ENCODE measurements at regions not wholly inside any gene's neighbourhood (a gene's known extent, or its start where the extent isn't known, plus 50 kb on each side); places are given as distances from the start of the nearest gene placed in this dataset.

DNA sequence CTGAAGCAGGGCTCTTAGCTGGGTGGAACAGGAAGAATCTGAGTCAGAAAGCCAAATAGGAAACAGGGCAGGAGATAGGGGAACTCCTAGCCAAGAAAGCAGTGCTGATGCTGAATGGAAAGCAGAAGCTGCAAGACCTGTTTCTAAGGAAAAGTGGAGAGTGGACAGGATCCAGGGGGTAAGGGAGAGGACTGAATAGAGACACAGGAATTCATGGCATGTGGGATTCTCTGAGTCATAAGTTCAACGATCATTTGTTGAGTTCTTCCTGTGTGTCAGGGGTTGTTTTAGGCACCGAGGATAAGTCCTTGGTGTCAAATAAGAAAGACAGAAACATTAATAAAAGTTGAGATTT is 153.8 kb upstream of the FGGY start:
- FAIRE-seq (no peak), DNase-seq (ENCODE audit: low read depth in 1 of 2, low spot score in 2 of 2) (no peak)
- Histone ChIP-seq H3K36me3 (ENCODE audit: control insufficient read depth in 2 of 4, insufficient read depth in 4 of 4, low read length in 3 of 4) (no peaks in the 10 kb centered on the region), H3K56ac (replicated peaks; ENCODE audit: insufficient read length, low read depth, low read length) (no peak overlapping the region), H3K18ac (ENCODE audit: extremely low read depth, low read length) (0 out of 2 replicates have a peak overlapping the region, but pooled peaks have one; percentile 21), H2BK20ac (ENCODE audit: low read length) (no peak overlapping the region), H4K8ac (ENCODE audit: extremely low read depth, insufficient read depth, low read length) (no peak overlapping the region), H2AFZ (ENCODE audit: low read length) (no peak overlapping the region), H3K4me2 (ENCODE audit: insufficient read depth in 1 of 2, low read depth in 2 of 2, low read length in 2 of 2) (no peak overlapping the region), H3K79me2 (ENCODE audit: control insufficient read depth in 1 of 2, insufficient read depth in 2 of 2, low read length in 2 of 2) (no peaks in the 10 kb centered on the region), H2BK120ac (replicated peaks; ENCODE audit: low read depth, low read length) (no peak overlapping the region), H3K9me3 (ENCODE audit: insufficient read depth in 2 of 2, low read depth in 1 of 2, low read length in 1 of 2) (no peaks in the 10 kb centered on the region), H2AK5ac (ENCODE audit: low read depth, low read length) (no peak overlapping the region), H3K4me1 (replicated peaks in 1 of 4; ENCODE audit: control insufficient read depth in 3 of 4, insufficient read depth in 4 of 4, low read length in 3 of 4) (peaks cover 5 to 18% (median 10%) of the 10 kb centered on the region in 4 experiments; a peak in 6 of 7 replicates), H3K23ac (ENCODE audit: insufficient read length) (no peak overlapping the region), H2BK5ac (ENCODE audit: low read depth, low read length) (no peak overlapping the region), H3K23me2 (ENCODE audit: low read depth, low read length) (peaks cover 8% of the 10 kb centered on the region; the same call in 1 of the 2 replicates), H3K4ac (replicated peaks; ENCODE audit: insufficient read length, low read depth, low read length) (no peak overlapping the region), H3K27ac (ENCODE audit: low read depth, low read length) (no peak overlapping the region), H4K91ac (replicated peaks; ENCODE audit: insufficient read length, low read length) (no peak overlapping the region), H3K9ac (replicated peaks in 1 of 4; ENCODE audit: extremely low read depth in 1 of 4, low read depth in 3 of 4, low read length in 3 of 4) (no peak overlapping the region), H3K79me1 (ENCODE audit: low read depth, low read length) (no peaks in the 10 kb centered on the region), H3K14ac (ENCODE audit: insufficient read length) (no peak overlapping the region), H4K20me1 (replicated peaks in 1 of 2; ENCODE audit: control insufficient read depth in 1 of 2, insufficient read depth in 2 of 2, low read length in 2 of 2) (no peaks in the 10 kb centered on the region), H2BK15ac (ENCODE audit: low read length) (no peak overlapping the region), H2BK12ac (ENCODE audit: low read depth, low read length) (no peak overlapping the region), H3K4me3 (ENCODE audit: extremely low read depth in 1 of 4, insufficient read depth in 2 of 4, low read depth in 3 of 4, low read length in 4 of 4) (no peak overlapping the region), H4K5ac (ENCODE audit: insufficient read length, low read depth, low read length) (no peak overlapping the region), H3K27me3 (replicated peaks in 1 of 4; ENCODE audit: control insufficient read depth in 3 of 4, extremely low read depth in 1 of 4, insufficient read depth in 3 of 4, low read length in 3 of 4) (peaks cover 0 to 8% (median 1%) of the 10 kb centered on the region in 4 experiments; a peak in 3 of 7 replicates)
- WGBS, 2 experiments (ENCODE audit: extremely low coverage in 1 of 2, insufficient coverage in 1 of 2, insufficient read length in 1 of 2, insufficient replicate concordance in 2 of 2, low coverage in 1 of 2, low lambda C conversion rate in 2 of 2, missing lambda C conversion rate in 1 of 2) = 65% methylated on average over 2 of the region's 2 CpGs; no CpG with 5 or more reads in 1 of the 2 experiments
- TF ChIP-seq TEAD4 (IDR thresholded peaks at IDR 0.05; ENCODE audit: low read depth, low read length) = peak; percentile 68
- TF ChIP-seq CHD2 (IDR thresholded peaks at IDR 0.05; ENCODE audit: low read length) = no peak
- ChIA-PET CTCF (ENCODE audit: partially characterized antibody) (no interaction called here), POLR2A (ENCODE audit: partially characterized antibody) (no interaction called here)

All from H1 (cell line).